K562 (cell line): ENCODE measurements at regions not wholly inside any gene's neighbourhood (a gene's known extent, or its start where the extent isn't known, plus 50 kb on each side); places are given as distances from the start of the nearest gene placed in this dataset.

Experiments used
- ATAC-seq: fragments of 200-7000 bp; cut with Tn5 transposase; 3 replicates; pipeline ENCODE4 v1.9.1; 2020; ENCODE audit warnings: moderate library complexity
- BruUV-seq: library from RNA; stranded (reverse); fragments of 400-500 nt; replicated peaks from 2 replicates; lab custom pipeline; 2021; lab: Mats Ljungman, UMichigan
- CTCF ChIA-PET: fragments of 300-600 bp; formaldehyde crosslinking; extraction: SDS; loops from one replicate; lab custom pipeline; 2021; ENCODE audit warnings: low intra/inter-chr PET ratio; lab: Yijun Ruan, JAX
- POLR2A ChIA-PET: fragments of 300-600, 350-650 bp; sonication (Branson Sonifier 250); formaldehyde crosslinking; extraction: SDS; loops from one replicate; lab custom pipeline; 2021; ENCODE audit warnings: antibody characterized with exemption, inconsistent platforms; lab: Yijun Ruan, JAX
- DNase-seq, 4 experiments: peaks; one replicate each; pipeline versions ENCODE4 v3.0.0 to v3.0.0-alpha.2; 2011 to 2018; ENCODE audit warnings: low spot score in 3 of 4, mixed read lengths in 3 of 4; ENCODE audit errors: extremely low read depth in 1 of 4
- FAIRE-seq: peaks from 2 replicates; lab custom pipeline; 2011; peaks lifted over from hg19 to GRCh38; lab: Jason Lieb, UNC
- H2AFZ ChIP-seq: 2 replicates; pipeline ENCODE4 v1.6.0; 2011; ENCODE audit warnings: low read depth, low read length, control low read depth, inconsistent platforms
- H3K27ac ChIP-seq: fragments of 200-600 bp; 3 replicates; pipeline ENCODE4 v1.8.0; 2011; ENCODE audit warnings: low read depth, mild to moderate bottlenecking, control low read depth, inconsistent platforms, low read length, moderate library complexity, mixed read lengths; ENCODE audit errors: extremely low read depth
- H3K27me3 ChIP-seq, 2 experiments: fragments of 300-600 bp in 1 of 2; 2 replicates in 1 of 2; 3 replicates in 1 of 2; pipeline versions ENCODE4 v1.6.0 to v1.8.0; 2011; ENCODE audit warnings: inconsistent platforms in 2 of 2, low read length in 2 of 2, mild to moderate bottlenecking in 1 of 2, mixed read lengths in 1 of 2, moderate library complexity in 1 of 2; ENCODE audit not compliant: control insufficient read depth in 2 of 2, insufficient read depth in 2 of 2
- H3K36me3 ChIP-seq: fragments of 300-600 bp; 3 replicates; pipeline ENCODE4 v1.8.0; 2011; ENCODE audit warnings: mild to moderate bottlenecking, low read length, inconsistent platforms; ENCODE audit not compliant: control insufficient read depth, insufficient read depth
- H3K4me1 ChIP-seq, 2 experiments: fragments of 200-600 bp in 1 of 2; replicated peaks in 1 of 2; 2 replicates in 1 of 2; 3 replicates in 1 of 2; pipeline versions ENCODE4 v1.5.1 to v1.8.0; 2011; ENCODE audit warnings: inconsistent platforms in 2 of 2, low read length in 2 of 2, mild to moderate bottlenecking in 1 of 2, mixed read lengths in 1 of 2, moderate library complexity in 1 of 2; ENCODE audit not compliant: control insufficient read depth in 2 of 2, insufficient read depth in 2 of 2
- H3K4me2 ChIP-seq: 2 replicates; pipeline ENCODE4 v1.6.1; 2011; ENCODE audit warnings: low read length, control low read depth, inconsistent platforms, mixed read lengths; ENCODE audit not compliant: insufficient read depth
- H3K4me3 ChIP-seq: fragments of 200-600 bp; sonication (generic), shearing (Covaris generic); 2 replicates; pipeline ENCODE4 v1.5.1; 2016; ENCODE audit warnings: control low read depth, inconsistent platforms
- H3K79me2 ChIP-seq: fragments of 200-600 bp; 3 replicates; pipeline ENCODE4 v1.8.0; 2011; ENCODE audit warnings: low read length, inconsistent platforms; ENCODE audit not compliant: control insufficient read depth, insufficient read depth
- H3K9ac ChIP-seq, 2 experiments: 2 replicates each; pipeline versions ENCODE4 v1.6.0 to v1.6.1; 2011; ENCODE audit warnings: low read depth in 2 of 2, low read length in 2 of 2, control low read depth in 1 of 2, inconsistent platforms in 1 of 2, mild to moderate bottlenecking in 1 of 2, mixed read lengths in 1 of 2; ENCODE audit not compliant: insufficient read depth in 1 of 2
- H3K9me1 ChIP-seq: one replicate; pipeline ENCODE4 v1.6.0; 2011; ENCODE audit warnings: inconsistent platforms, mild to moderate bottlenecking, low read length, moderate library complexity; ENCODE audit not compliant: control insufficient read depth, insufficient read depth
- H3K9me3 ChIP-seq: replicated peaks from 2 replicates; pipeline ENCODE4 v1.5.1; 2011; ENCODE audit warnings: low read depth, low read length, inconsistent platforms; ENCODE audit not compliant: control insufficient read depth, insufficient read depth
- H4K20me1 ChIP-seq: replicated peaks from 2 replicates; pipeline ENCODE4 v1.6.1; 2011; ENCODE audit warnings: low read length, inconsistent platforms, mixed read lengths; ENCODE audit not compliant: control insufficient read depth, insufficient read depth
- EHMT2 ChIP-seq: fragments of 450-650 bp; IDR thresholded peaks from 2 replicates; pipeline ENCODE4 v1.6.1; 2018; ENCODE audit warnings: antibody characterized with exemption
- FOXK2 ChIP-seq, 2 experiments: fragments of 450-650 bp; IDR thresholded peaks in 1 of 2; conservative IDR thresholded peaks in 1 of 2; 2 replicates each; pipeline ENCODE4 v1.6.1; 2016; ENCODE audit warnings: low read depth in 2 of 2, mild to moderate bottlenecking in 1 of 2
- IFI16 ChIP-seq: fragments of 250-450 bp; sonication (Bioruptor Pico); IDR thresholded peaks from 2 replicates; pipeline ENCODE4 v2.1.2; 2022; ENCODE audit warnings: mild to moderate bottlenecking, inconsistent platforms
- ILF3 ChIP-seq: fragments of 450-650 bp; IDR thresholded peaks from 2 replicates; pipeline ENCODE4 v1.6.1; 2018; ENCODE audit warnings: antibody characterized with exemption, mild to moderate bottlenecking, moderate library complexity, borderline replicate concordance
- MCM7 ChIP-seq, 2 experiments: fragments of 450-650 bp; IDR thresholded peaks; 2 replicates each; pipeline ENCODE4 v1.6.1; 2016 to 2018
- RFX7 ChIP-seq: fragments of 250-450 bp; sonication (Bioruptor Pico); IDR thresholded peaks from 2 replicates; pipeline ENCODE4 v1.5.1; 2021; ENCODE audit warnings: mild to moderate bottlenecking
- ZNF444 ChIP-seq: fragments of 250-450 bp; sonication (Bioruptor Pico); IDR thresholded peaks from 2 replicates; pipeline ENCODE4 v1.4.0; 2020; ENCODE audit warnings: mild to moderate bottlenecking, moderate library complexity
- WGBS: fragments of 100-300 bp; shearing (Covaris generic); methylation state at CpG from one replicate; pipeline ENCODE4 v1.1.6; 2016; ENCODE audit warnings: low coverage, mixed read lengths; ENCODE audit not compliant: insufficient coverage; ENCODE audit errors: missing lambda C conversion rate; 5-methylcytosine and 5-hydroxymethylcytosine counted together
- in situ Hi-C: fragments of 300-500 bp; cut with MboI; formaldehyde crosslinking; loops from 4 replicates; pipeline ENCODE4 v1.15.0; 2018; ENCODE audit warnings: inconsistent platforms, mixed read lengths
- intact Hi-C: fragments of 100-400 bp; cut with micrococcal nuclease; formaldehyde crosslinking; loops from 2 replicates; pipeline ENCODE4 v1.14.2; 2022
- TF ChIP-seq, protein P1 (sequence below): fragments of 250-450 bp; sonication (Bioruptor Pico); IDR thresholded peaks from 2 replicates; pipeline ENCODE4 v1.9.0; 2021; ENCODE audit warnings: mild to moderate bottlenecking, inconsistent platforms
- TF ChIP-seq, protein P2 (sequence below): IDR thresholded peaks from 2 replicates; pipeline ENCODE4 v1.6.1; 2012; ENCODE audit warnings: low read depth, low read length, improper control_type of control experiment, borderline replicate concordance
- TF ChIP-seq, protein P3 (sequence below): conservative IDR thresholded peaks from 2 replicates; pipeline ENCODE4 v1.6.1; 2011; ENCODE audit warnings: low read depth, mild to moderate bottlenecking, low read length; ENCODE audit not compliant: control insufficient read depth

DNA sequence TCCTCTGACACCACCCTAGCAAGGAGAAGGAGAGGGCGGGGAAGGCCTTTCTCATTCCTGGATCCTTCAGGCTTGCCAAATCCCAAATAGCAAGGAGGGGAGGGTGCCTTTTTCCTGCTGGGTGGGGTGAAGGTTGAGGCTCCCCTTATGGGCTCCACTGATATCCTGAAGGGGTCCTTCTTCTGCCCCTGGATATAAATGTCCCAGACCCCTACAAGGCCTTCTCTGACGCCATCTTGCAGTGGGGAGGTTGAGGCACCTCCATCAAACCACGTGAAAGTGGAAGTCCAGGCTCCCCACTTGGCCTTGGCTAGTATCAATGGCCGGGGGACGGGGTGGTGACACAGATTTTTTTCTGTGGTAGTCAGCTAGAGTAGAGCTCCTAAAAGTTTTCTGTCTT, 371.3 kb downstream of the GLRX3 start:
- Histone ChIP-seq H3K79me2 (no peaks in the 10 kb centered on the region), H3K9me3 (no peaks in the 10 kb centered on the region), H3K36me3 (no peaks in the 10 kb centered on the region), H3K27ac (no peak overlapping the region), H3K4me1 (no peaks in the 10 kb centered on the region), H3K27me3 (peaks cover 0 to 16% of the 10 kb centered on the region in 2 experiments; a peak in 2 of 5 replicates), H3K9me1 (no peaks in the 10 kb centered on the region), H2AFZ (no peak overlapping the region), H3K4me3 (no peak overlapping the region), H3K4me2 (no peak overlapping the region), H3K9ac (no peak overlapping the region), H4K20me1 (no peaks in the 10 kb centered on the region)
- ATAC-seq: no peak
- no peak for DNase-seq
- no peak for FAIRE-seq
- intact Hi-C loops: no loop called here
- in situ Hi-C loops: no loop called here
- no TSS peak for BruUV-seq
- ChIA-PET CTCF (no interaction called here), POLR2A (no interaction called here)
- 0% methylated on average over 5 of the region's 5 CpGs for WGBS
- TF ChIP-seq ZNF444 (CRISPR knock-in tag): no peak
- TF ChIP-seq, protein P1, sequence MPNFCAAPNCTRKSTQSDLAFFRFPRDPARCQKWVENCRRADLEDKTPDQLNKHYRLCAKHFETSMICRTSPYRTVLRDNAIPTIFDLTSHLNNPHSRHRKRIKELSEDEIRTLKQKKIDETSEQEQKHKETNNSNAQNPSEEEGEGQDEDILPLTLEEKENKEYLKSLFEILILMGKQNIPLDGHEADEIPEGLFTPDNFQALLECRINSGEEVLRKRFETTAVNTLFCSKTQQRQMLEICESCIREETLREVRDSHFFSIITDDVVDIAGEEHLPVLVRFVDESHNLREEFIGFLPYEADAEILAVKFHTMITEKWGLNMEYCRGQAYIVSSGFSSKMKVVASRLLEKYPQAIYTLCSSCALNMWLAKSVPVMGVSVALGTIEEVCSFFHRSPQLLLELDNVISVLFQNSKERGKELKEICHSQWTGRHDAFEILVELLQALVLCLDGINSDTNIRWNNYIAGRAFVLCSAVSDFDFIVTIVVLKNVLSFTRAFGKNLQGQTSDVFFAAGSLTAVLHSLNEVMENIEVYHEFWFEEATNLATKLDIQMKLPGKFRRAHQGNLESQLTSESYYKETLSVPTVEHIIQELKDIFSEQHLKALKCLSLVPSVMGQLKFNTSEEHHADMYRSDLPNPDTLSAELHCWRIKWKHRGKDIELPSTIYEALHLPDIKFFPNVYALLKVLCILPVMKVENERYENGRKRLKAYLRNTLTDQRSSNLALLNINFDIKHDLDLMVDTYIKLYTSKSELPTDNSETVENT (CRISPR knock-in tag): no peak
- TF ChIP-seq, protein P2, sequence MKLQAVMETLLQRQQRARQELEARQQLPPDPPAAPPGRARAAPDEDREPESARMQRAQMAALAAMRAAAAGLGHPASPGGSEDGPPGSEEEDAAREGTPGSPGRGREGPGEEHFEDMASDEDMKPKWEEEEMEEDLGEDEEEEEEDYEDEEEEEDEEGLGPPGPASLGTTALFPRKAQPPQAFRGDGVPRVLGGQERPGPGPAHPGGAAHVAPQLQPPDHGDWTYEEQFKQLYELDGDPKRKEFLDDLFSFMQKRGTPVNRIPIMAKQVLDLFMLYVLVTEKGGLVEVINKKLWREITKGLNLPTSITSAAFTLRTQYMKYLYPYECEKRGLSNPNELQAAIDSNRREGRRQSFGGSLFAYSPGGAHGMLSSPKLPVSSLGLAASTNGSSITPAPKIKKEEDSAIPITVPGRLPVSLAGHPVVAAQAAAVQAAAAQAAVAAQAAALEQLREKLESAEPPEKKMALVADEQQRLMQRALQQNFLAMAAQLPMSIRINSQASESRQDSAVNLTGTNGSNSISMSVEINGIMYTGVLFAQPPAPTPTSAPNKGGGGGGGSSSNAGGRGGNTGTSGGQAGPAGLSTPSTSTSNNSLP: no peak
- TF ChIP-seq MCM7 (IDR thresholded peaks at IDR 0.05): no peak
- TF ChIP-seq, protein P3, sequence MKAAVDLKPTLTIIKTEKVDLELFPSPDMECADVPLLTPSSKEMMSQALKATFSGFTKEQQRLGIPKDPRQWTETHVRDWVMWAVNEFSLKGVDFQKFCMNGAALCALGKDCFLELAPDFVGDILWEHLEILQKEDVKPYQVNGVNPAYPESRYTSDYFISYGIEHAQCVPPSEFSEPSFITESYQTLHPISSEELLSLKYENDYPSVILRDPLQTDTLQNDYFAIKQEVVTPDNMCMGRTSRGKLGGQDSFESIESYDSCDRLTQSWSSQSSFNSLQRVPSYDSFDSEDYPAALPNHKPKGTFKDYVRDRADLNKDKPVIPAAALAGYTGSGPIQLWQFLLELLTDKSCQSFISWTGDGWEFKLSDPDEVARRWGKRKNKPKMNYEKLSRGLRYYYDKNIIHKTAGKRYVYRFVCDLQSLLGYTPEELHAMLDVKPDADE: no peak
- no peak for TF ChIP-seq RFX7
- no peak for TF ChIP-seq EHMT2
- no peak for TF ChIP-seq FOXK2 (conservative IDR thresholded peaks at IDR 0.05 in 1 of 2, IDR thresholded peaks at IDR 0.05 in 1 of 2; ENCODE audit: low read depth in 2 of 2)
- no peak for TF ChIP-seq ILF3
- TF ChIP-seq IFI16: no peak
